GM13976 (cell line): ENCODE measurements at regions not wholly inside any gene's neighbourhood (a gene's known extent, or its start where the extent isn't known, plus 50 kb on each side); places are given as distances from the start of the nearest gene placed in this dataset.

Experiments
- DNase-seq: peaks from one replicate; pipeline ENCODE4 v3.0.0; 2012; ENCODE audit warnings: low spot score
- in situ Hi-C: fragments of 300-500 bp; cut with MboI; formaldehyde crosslinking; loops from one replicate; pipeline ENCODE4 v1.12.0; 2022; ENCODE audit warnings: low sequenced_read_pairs, mixed read lengths, inconsistent platforms; ENCODE audit not compliant: unreplicated experiment
- TF ChIP-seq, protein P1 (sequence below): IDR thresholded peaks from 2 replicates; pipeline ENCODE4 v1.5.1; 2012; ENCODE audit warnings: borderline replicate concordance, mild to moderate bottlenecking; ENCODE audit not compliant: insufficient read depth; ENCODE audit errors: extremely low read depth, missing control alignments, control extremely low read depth

DNA sequence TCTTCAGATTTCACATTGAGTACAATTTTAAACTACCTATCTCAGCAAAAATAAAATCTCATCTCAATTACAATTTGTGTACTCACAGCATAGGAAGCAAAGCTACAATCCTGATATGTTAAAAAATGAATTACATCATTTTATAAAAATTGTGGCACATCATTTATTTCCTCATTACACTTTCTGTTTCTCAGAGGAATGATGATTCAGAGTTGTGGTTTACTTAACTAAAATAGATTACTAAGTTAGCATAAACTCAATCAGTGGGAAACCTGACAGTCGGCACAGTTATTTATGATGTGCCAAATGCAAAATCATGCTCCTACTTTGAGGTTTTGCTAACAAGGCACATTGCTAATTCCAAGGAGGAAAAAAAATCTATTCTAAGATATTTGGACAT is 325.0 kb downstream of the FBXO8 start:
- in situ Hi-C loops = no loop called here
- DNase-seq = no peak
- TF ChIP-seq, protein P1, sequence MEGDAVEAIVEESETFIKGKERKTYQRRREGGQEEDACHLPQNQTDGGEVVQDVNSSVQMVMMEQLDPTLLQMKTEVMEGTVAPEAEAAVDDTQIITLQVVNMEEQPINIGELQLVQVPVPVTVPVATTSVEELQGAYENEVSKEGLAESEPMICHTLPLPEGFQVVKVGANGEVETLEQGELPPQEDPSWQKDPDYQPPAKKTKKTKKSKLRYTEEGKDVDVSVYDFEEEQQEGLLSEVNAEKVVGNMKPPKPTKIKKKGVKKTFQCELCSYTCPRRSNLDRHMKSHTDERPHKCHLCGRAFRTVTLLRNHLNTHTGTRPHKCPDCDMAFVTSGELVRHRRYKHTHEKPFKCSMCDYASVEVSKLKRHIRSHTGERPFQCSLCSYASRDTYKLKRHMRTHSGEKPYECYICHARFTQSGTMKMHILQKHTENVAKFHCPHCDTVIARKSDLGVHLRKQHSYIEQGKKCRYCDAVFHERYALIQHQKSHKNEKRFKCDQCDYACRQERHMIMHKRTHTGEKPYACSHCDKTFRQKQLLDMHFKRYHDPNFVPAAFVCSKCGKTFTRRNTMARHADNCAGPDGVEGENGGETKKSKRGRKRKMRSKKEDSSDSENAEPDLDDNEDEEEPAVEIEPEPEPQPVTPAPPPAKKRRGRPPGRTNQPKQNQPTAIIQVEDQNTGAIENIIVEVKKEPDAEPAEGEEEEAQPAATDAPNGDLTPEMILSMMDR = no peak

DNA sequence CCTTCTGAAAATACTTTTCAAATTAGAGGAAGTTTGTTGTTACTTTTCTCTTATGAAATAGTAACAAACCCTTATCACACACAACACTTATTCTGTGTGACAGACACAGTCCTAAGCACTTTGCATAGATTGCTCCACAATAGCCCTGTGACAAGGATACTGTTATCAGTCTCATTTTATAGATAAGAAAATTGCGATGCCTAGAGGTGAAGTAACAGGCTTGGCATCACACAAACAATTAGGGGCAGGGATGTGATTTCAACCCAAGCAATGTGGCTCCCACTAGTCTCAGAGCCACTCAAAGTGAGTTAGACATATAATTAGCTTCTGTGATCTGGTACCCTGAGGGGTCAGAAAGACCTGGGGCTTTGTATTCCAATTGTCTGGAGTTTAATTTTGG is 339.9 kb downstream of the FBXO8 start:
- DNase-seq = no peak
- in situ Hi-C loops = no loop called here
- TF ChIP-seq, protein P1 = no peak

DNA sequence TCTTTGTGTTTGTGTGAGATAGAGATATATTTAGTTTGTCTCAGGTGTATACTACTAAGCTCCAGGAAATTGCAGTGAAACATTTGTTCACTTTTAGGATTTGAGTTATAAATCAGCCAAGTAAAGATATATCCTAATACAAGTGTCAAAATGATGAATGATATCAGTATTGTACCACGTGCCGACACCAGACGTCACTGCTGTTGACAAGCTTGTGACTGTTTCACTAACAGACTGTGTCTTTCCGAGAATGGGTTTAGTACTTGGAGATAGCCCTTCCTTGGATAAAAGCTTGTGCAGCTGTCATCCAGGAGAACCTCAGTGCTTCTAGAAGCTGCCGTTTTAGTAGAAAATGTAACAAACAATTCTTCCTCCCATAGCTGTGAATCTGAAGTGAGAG is 343.3 kb downstream of the FBXO8 start:
- no peak for DNase-seq
- in situ Hi-C loops = no loop called here
- TF ChIP-seq, protein P1 = no peak

DNA sequence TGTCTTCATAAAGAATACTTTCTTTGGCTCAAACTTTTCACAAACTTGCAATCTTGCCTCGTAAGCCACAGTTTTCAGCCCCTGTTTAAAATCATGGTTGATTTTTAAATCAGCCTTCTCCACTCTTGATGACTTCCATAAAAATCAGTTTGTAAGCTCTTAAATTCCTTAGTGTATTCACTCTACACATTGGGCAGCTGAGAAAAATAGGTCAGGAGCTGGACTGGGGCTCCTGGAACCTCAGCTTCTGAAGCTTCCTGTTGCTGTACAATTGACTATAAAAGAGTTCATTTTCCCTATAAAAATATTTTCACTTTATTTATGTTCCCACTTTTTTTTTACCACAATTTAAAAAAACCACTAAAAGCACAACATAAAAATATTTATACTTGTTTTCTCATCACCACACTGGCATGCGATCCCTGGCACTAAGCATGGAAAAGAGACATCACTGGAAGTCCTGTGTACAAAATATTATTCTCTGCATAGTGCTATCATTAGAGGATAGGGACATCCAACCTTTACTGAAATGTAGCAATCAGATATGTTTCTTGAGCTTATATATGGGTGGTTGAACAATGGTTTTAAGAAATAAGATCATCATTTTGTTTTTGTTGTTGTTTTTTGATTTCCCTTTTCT is 345.7 kb downstream of the FBXO8 start:
- TF ChIP-seq, protein P1 = no peak
- in situ Hi-C loops = no loop called here

DNA sequence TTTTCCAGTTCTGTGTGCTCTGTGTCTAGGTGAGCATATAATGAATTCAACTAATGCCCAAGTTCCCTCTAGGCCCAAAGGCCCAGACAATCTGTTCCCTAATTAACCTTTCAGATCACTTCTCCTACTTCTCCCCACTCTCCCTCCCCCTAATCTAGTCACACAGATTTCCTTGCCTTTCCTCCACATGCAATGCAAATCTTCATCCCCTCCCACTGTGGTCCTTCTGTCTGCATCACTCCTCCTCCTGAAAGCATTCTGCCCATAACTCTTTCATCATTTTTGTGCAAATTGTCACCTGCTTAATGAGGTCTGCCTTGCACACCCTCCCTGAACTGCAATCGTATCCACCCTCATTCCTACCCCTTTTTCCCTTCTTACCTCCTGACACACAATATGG is 346.6 kb downstream of the FBXO8 start:
- in situ Hi-C loops = no loop called here
- no peak for DNase-seq
- TF ChIP-seq, protein P1 = no peak

More for the DNA sequence above, 345.7 kb downstream of the FBXO8 start:
- DNase-seq = no peak

DNA sequence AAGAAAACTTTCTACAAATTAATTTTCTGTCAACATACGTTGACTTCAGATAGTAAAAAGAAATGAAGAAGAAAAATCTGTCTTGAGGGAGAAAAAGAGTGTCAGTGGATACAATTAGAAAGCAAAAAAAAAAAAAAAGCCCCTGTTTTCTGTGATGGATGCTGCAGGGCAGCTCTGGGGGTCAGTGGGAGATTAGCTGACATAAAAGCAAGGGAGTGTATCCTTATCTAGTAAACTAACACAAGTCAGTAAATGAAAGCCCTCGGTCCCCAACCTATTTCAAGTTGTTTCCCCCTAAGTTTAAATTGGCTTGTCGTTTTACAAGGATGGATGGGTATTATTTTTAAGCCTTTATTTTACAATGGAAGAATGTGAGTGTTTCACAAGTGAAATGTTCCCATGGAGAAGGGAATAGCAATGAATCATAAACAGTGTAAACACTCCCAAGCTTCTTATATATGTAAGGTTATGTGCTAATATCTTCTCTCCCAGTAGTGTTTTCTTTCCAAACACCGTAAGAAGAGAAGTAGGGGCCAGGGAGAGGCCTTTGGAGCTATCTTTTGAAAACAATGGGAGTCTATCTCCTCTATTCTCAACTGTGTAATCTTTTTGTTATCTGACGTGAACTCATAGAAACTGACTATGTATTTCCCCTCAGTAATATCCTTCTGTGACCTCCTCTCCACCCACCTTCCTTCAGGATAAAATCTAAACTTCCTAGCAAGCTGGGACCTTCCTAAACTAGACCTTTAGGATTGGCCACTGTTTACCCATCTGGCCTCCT is 347.7 kb downstream of the FBXO8 start:
- in situ Hi-C loops = no loop called here
- DNase-seq = no peak
- TF ChIP-seq, protein P1 = no peak
